ENCODE measurements at regions not wholly inside any gene's neighbourhood (a gene's known extent, or its start where the extent isn't known, plus 50 kb on each side); places are given as distances from the start of the nearest gene placed in this dataset.

DNA sequence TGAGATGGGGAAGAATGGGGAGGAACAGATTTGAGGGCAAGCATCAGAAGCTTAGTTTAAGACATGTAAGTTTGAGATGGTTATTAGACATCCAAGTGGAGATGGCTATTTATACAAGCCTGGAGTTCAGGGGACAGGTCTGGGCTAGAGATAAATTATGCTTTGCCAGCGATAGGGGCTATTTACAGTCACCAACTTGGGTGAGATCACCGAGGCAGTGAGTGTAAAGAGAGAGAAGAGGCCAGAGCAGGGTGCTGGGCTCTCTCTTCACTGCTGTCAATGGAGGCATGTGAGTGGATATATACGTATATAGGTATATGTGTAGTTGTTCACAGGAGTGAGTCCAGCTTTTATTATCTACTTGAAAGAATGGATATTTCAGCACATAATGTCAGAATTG is 81.0 kb downstream of the QPCT start:
- no peak for DNase-seq

DNA sequence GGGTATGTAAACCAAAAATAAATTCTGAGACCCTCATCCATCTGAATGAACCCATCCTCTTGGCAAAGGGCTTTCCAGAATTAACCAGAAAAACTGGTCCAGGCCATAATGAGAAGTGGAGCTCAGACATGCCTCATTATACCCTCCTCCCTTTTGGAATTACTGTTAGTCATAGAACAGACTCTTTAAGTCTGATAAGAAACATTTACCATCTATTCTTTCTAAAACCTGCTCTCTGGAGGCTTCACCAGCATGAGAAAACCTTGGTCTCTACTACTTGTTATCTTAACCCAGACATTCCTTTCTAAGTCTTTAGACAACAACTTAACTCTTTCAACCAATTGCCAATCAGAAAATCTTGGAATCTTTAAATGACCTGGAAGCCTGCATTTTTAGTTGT is 82.8 kb downstream of the QPCT start:
- no peak for DNase-seq

DNA sequence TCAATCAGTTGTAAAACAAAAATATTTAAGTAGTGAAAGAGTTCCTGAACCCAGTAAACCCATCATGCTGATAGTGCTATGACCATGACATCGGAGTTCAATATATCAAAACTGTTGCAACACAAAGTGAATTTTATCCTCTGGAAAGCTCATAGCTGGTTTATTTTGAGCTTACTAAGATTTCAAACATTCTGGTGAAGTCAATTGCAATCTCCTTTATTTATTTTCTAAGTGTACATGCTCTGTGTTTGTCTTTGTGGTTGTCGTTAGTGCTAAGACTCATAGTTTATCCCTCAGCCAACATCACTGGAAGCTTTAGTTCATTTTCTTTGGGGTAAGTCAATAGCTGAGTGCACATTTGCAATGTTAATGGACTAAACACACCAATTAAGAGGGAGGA is 91.9 kb downstream of the QPCT start:
- no peak for DNase-seq

DNA sequence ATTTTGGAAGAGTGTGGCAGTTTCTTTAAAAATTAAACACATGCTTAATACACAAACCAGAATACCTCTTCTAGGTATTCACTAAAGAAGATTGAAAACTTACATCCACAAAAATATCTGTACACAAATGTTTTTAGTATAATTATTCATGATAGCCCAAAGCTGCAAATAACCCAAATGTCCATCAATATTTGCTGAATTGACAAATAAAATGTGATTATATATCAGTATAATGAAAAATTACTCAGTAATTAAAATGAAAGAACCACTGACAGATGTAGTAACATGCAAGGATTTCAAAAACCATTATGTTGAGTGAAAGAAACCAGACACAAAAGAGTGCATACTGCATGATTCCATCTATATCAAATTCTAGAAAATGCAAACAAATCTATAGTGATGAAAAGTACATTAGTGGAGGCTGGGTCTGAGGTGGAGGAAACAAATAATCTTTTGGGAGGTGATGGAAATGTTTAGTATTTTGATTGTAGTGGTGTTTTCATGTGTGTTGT is 94.8 kb downstream of the QPCT start:
- DNase-seq: no peak

DNA sequence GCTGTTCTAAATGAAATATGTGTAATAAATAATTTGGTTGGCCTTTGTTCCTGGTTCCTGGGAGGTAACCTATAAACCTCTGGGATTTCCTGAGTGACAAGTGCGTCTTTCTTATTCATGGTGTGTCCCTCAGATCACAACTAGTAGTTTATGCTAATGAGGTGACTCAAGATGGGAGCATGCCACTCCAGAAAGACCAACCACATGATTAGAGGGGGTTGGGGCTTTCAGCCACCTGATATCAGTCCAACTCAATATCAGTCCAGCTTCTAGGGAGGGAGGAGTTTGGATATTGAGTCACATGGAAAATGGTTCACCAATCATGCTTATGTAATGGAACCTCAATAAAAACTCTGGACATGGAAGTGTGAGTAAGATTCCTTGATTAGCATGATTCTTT is 96.6 kb downstream of the QPCT start:
- no peak for DNase-seq

DNA sequence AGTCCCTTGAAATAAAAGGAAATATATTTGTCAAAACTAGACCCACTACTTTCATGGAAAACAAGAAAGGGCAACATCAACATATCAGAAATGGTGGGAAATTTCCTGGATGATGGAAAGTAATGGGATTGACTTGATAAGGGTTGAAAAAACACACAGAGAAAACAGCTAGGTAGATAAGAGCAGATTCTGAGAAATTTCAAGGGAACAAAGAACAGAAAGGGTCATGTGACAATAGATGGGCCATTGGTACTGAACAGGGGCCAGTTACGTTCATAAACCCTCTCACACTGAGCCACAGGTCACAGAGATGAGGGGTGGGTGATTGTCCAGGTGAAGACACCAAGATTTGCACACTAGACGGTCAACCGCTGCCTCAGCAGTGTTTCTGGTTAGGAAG is 98.7 kb downstream of the QPCT start:
- DNase-seq: no peak

DNA sequence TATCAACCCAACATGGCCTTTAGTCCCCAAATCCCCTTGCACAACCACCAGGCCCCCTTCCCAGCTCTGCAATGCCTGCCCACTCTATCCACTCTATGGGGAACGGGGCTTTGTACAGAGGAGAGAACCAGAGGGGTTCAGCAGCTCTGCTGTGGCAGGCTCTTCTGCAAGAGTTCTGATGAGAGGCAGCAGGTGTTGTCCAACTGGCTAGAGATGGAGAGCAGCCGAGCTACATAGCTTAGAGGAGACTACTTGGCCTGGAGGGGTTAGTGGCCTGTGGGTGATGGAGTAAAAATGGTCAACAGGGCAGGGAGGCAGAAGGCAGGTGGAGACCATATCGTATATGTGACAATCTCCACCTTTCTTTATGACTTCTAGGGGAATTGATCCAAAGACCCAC is 103.0 kb downstream of the QPCT start:
- DNase-seq: peak; percentile 50

DNA sequence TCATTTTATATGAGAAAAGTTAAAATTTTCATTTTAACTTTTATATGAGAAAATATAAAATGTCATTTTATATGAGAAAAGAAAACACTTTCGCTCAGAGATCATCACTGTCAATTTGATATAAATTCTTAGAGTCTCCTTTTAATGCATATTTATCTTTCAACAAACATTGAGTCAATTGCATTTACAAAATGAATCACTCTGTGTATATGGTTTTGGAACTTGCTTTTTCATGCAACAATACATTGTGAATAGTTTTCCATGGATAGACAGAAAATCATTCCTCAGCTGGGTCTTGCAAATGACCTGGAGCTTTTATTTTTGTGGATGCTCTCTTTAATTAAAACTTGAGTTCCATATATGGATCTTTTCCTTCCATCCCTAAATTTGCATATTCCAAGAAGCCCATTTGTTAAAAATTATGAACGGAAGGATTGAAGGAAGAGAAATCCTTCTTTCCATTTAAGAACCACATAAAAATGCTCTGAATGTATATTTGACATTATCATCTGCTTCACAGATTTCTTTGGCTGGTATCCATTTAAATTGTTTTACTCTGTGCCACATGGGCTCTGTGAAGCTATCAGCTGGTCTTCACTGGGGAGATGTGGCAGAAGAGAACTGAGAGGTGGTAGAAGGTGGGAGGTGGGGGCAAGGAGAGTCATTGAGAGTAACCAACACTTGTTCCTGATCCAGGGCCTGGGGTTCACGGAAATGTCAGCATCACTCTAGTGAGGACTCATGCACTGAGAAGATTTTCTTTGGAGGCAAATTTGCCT is 104.1 kb downstream of the QPCT start:
- no peak for DNase-seq

DNA sequence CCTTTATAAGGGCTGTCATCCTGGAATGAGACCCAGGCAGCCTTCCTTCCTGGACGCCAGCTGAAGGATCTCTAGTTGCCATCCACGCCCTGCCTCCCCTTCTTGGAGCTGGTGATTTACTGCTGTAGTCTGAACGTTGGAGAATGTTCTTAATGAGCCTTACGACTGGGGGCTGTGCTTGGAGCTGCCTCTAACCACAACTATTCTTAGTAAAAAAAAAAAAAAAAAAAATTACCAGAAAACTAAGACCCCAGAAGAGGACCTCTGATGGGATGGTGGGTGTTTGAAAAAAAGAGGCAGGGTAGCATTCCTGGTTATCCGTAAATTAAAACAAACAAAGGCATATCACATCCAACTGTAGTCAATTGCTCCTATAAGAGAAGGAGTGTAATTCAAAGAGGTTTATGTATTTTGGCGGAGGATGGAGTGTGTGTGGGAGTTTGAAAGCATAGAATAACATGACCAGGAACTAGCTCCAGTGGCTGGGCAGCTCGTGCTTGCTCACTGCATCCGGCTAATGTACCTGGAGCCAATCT is 105.4 kb downstream of the QPCT start:
- peak; percentile 44 for DNase-seq

DNA sequence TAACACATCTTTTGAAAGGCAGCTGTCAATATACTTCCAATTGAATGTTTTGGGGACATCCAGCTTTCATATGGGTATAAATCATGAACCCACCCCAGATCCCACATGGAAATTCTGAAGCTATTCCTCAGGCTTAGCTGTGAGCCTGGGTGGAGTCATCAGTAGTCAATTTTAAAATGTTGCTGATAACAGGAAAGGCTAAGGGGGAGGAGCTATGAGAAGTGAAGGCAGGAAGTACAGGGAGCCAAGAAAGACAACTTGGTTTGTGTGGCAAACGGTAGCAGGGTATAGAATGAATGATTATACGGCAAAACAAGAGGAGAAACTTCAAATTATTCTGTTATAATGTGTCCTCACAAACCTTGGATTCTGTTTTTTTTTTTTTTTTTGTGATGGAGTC is 108.6 kb downstream of the QPCT start:
- DNase-seq: no peak

DNA sequence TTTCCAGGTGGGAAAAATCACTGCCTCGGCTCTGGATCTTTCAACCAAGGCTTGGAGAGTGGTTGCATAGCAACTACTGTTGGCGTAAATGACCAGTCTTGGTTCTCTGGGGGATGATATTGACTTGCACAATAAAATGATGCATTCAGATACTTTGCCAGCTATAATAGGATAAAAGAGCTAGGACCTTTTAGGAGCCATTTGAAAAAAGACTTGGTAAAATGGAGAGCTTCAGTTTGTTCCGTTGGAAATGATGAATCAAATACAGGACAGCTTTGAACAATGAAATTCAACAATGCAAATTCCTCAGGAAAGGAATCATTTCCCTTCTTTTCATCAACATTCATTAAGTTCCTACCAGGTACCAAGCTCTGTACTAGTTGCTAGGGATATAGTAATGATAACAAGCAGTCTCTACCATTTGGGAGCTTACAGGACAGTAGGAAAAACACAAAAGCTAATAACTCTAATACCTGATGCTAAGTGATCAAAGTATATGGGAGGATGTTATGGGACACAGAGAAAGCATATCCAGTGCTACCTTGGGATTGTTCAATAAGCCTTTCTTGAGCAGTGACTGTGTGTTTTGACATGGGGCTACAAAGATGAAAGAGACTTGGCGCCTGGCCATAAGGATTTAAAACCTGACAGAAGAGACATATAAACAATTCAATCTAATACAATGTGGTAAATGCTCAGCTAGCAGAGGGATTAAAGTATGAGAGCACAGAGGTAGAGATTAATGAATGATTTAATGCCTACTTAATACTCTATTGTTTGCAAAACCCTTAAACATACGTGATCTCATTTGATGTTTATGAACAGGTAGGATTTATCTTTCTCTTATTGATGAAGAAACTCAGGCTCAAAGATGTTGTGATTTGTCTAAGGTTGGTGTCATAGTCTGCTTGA is 110.7 kb downstream of the QPCT start:
- peak; percentile 34 for DNase-seq

DNA sequence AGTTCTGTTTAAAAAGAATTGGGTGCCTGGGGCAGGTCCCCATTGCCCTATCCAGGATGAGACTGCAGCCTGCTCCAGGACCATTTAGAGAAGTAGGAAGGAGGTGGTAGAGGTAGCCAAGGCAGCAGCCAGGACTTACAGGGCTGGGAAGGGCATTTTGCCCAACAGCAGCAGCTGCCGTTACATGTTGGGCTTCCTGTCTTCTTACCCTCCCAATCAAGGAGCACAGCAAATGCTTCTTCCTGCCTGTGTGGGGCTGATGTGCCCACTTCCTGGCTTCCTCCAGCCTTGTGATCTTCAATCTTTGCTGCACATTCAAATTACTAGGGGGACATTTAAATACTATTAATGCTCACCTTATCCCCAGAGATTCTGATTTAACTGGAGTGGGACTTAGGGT is 112.0 kb downstream of the QPCT start:
- DNase-seq: peak; percentile 37

DNA sequence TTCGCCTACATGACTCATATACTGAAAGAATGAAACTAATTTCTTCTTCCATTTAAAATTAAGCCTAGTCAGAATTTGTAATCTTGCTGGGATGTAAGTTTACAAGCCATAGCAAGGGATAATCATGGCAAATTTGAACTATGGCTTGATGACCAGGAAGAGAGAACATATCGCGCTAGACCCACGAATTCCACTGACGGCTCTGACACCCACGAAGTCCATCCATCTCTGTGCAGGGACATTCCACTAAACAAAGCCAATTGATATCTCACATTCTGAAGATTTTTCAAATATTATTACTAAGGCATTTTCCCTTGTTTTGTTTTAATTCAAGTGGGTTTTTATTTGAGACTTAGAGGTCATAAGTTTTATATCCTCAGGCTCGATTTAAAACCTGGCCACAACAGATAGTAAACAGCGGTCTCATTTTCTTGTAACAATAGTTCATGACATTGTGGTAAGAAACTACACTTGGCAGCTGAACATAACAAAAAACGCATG is 113.0 kb downstream of the QPCT start:
- DNase-seq: no peak

DNA sequence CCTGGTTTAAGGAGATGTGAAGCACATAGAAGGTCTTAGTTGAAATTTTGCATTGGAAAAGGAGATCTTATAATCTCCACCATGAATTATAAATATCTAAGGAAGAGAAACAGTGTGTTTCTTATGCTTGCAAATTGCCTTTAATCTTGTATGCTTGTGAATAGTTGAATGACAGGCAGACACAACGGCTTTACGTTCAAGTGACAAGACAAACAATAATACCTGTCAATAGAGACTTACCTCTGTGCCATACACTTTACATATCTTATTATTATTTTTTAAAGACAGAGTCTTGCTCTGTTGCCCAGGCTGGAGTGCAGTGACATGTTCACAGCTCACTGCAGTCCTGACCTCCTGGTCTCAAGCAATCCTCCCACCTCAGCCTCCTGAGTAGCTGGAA is 113.7 kb downstream of the QPCT start:
- no peak for DNase-seq

DNA sequence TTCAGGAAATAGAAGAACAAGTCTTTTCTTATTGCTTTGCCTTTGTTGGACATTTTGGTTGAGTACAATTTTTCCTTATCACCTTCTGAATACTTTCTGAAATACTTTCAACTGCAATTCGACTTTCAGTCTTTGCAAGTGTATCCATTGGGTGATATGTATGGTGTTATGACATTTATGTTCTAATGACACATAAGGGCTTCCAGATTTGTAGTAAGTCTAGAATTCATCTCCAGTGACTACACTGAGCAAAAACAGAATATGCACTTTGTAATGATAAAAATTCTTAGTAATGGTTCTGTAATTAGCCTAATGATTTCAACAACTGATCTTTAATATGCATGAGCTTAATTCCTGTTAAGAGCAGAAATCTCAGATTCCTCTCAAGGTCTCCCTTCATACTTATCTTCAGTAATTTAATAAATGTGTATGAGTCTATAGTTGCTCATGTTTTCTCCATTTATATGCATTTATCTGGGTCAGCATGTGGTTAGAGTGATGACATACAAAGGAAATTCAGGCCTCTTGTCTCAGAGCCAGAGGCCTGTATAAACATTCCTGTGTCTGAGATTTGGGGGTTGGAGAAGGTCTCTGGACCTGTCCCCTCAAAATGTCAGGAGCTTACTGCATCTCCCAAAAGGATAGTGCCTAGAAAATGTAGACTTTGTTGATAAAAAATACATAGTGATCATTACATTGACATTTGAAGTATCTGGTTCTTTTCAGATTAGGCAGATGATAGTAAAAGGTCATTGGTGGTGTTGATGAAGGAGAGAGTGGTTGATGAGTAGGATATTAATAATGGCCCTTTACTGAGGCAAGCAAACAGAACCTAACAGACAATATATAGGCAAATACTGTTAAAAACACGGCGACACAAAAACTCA is 114.9 kb downstream of the QPCT start:
- no peak for DNase-seq

DNA sequence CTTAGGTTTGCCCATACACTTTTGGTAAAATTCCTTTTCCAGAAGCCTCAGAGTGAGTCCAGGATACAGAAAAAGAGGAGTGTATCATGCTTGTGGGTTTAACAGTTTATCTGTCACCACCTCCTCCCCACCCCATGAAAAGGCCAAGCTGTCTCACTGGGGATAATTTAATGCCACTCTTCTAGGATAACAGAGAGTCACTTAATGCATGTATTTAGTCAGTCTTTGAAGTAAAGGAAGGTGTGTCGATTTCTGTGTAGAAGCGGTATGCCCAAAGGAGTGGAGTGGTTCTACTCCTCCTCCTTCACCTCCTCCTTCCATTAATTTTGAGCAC is 116.4 kb downstream of the QPCT start:
- DNase-seq: no peak

DNA sequence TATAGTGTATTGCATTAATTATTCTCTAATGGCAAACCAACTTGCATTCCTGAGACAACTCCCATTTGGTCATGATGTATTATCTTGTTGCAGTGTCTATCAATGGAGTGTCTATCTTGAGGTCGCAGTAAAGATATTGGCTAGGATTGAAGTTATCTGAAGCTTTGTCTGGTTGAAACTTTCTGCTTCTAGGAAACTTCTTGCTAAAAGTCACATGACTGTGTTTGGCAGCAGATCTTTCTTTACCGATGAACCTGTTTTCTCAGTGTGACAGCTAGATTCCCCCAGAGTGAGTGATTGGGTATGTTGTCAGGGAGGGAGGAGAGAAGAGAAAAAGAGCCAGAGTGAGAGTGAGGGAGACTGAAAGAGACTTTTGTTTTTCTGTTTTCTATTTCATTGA is 119.6 kb downstream of the QPCT start:
- no peak for DNase-seq

DNA sequence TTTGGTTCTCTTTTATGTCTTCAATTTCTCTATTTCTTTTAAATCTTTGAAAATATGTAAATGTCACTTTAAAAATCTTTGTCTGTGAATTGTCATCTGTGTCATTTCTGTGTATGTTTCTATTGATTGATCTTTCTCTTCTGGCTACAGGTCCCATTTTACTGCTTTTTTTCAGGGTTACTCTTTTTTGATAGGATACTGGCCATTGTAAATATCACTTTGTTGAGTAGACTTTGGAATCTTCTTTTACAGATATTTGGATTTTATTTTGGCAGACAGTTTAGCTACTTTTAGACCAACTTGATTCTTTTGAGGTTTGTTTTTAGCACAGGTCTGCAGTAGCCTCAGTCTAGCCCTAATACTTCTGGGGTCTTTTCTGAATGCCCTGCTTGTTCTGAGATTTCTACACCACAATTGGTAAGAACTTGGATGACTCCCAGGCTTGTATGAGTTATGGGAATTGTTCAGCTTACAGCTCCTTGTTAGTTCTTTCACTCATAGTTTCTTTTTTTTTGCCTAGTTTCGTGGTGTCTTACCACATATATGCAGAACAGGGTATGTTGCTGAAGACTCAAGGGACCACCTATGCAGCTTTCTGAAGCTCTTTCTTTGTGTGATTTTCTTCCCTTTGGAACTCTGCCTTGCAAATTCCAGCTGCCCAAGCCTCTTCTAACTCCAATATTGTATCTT is 122.2 kb downstream of the QPCT start:
- peak; percentile 36 for DNase-seq

DNA sequence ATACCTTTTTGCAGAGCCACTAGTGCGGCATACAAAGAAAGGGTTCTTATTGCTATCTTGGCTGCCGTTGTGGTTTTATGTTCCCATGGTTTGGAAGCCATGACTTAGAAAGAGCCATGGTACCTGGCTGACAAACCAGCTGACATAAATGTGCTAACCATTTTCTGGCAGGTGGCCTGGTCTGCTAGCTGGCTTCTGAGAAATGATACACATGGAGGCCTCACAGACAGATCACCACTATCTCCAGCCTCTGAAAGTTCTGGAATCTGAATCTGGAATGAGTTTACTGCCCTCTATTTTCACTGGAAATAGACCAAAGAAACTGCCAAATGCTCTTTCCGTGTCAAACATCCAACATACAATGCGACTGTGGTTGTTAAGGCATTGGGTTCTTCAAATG is 123.7 kb downstream of the QPCT start:
- DNase-seq: no peak

DNA sequence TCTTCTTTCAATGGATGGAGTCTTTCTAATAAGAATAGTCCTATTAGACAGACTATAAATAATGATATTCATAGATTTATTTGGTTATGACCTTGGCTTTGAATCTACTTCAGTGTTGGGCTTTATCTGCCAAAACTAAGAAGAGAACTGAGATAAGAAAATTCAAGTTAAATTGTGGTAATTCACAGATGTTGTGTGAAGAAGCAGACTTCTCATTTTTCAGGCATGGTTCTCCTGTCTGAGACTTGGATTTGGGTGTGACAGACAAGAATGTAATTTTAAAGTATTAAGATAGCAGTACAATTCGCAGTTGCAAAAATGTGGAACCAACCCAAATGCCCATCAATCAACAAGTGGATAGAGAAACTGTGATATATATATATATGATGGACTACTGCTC is 124.7 kb downstream of the QPCT start:
- no peak for DNase-seq

DNA sequence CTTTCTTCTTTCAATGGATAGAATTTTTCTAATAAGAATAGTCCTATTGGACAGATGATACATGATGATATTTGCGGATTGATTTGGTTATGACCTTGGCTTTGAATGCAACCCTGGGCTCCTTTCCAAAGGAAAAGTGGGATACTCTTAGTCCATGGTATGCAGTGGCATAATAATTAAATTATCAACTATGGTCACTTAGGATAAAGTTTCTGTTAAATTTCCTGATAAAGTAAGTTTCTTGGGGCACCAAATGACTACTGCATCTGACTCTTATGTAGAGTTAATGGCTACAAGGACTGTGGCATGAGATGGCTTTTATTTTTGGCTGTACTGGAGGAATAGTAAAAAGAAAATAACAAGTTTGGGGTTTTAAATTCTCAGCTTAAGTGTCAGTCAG is 126.7 kb downstream of the QPCT start:
- no peak for DNase-seq

DNA sequence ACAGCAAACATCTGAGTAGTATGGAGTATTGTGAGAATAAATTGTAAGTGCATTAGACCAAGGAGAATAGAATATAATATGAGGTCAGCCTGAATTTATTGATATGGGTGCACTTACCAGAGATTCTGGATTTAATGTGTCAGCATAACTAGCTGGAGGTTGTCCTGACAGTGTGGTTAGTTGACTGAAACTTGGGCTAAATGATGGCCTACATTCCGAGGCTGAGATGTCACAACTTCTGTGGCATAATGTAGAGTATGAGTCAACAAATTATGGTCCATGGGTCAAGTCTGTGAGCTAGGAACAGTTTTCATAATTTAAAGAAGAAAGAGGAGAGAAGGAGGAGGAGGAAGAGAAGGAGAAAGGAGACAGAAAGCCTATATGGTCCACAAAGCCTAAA is 127.6 kb downstream of the QPCT start:
- DNase-seq: no peak
